Muscle of leg (tissue), 3 donors: ENCODE measurements at regions not wholly inside any gene's neighbourhood (a gene's known extent, or its start where the extent isn't known, plus 50 kb on each side); places are given as distances from the start of the nearest gene placed in this dataset.

Source experiments
- DNase-seq: peaks from one replicate; pipeline ENCODE4 v3.0.0; 2013
- H3K27ac ChIP-seq: one replicate; pipeline ENCODE4 v1.5.1; 2013; ENCODE audit warnings: mild to moderate bottlenecking, low read length, control low read depth
- H3K27me3 ChIP-seq: one replicate; pipeline ENCODE4 v1.6.1; 2013; ENCODE audit warnings: low read length; ENCODE audit not compliant: control insufficient read depth, insufficient read depth
- H3K36me3 ChIP-seq: one replicate; pipeline ENCODE4 v1.6.1; 2013; ENCODE audit warnings: low read length; ENCODE audit not compliant: control insufficient read depth, insufficient read depth
- H3K4me1 ChIP-seq: one replicate; pipeline ENCODE4 v1.6.1; 2013; ENCODE audit warnings: low read length; ENCODE audit not compliant: control insufficient read depth, insufficient read depth
- H3K4me3 ChIP-seq: one replicate; pipeline ENCODE4 v1.5.1; 2013; ENCODE audit warnings: low read length, control low read depth
- H3K9me3 ChIP-seq: replicated peaks from 2 replicates; pipeline ENCODE4 v1.6.1; 2013; ENCODE audit warnings: low read depth, low read length; ENCODE audit not compliant: control insufficient read depth
- WGBS: methylation state at CpG from one replicate; pipeline ENCODE4 v1.1.5; 2013; ENCODE audit warnings: missing lambda C conversion rate; ENCODE audit not compliant: insufficient coverage; 5-methylcytosine and 5-hydroxymethylcytosine counted together

DNA sequence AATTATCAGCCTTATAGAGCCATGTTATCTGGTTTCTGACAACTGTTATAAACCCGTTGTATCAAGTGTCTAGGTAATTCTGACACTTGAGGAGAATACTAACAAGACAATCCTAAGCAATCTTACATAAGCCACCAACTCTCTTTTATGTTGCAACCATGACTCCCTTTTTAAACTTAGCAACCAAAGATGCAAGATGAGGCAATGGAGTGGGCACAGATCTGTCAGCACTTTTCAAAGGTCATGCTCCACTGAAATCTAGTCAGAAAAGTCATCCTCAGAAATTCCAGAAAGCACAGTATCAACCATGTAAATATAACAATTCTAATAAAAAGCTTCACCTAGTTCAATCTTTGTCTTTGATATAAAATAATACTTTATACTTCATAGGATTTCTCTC, 77.0 kb upstream of the SEMA3A start:
- Histone ChIP-seq H3K27ac (no peak overlapping the region), H3K9me3 (no peaks in the 10 kb centered on the region), H3K36me3 (no peaks in the 10 kb centered on the region), H3K4me3 (no peak overlapping the region), H3K4me1 (peaks cover 3% of the 10 kb centered on the region), H3K27me3 (no peaks in the 10 kb centered on the region)
- WGBS: no CpG with 5 or more reads among the region's 1 CpG
- no peak for DNase-seq

DNA sequence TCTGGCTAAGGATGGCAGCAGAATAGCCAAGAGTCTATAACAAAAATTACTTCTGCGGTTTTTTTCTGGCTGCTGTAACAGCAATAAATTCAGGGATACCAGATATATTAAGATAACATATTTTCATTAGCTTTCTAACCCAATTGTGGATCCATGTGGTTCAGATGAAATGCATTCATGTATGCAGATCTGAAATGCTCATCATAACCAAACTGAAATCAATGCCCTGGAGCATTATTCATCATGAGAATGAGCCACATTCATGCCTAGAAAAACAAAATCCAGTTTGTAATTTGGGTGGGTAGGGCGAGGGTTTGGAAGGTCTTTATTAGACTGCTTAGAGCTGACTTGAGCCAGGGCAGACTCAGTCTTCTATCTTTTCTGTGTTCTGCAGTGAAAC, 69.8 kb upstream of the SEMA3A start:
- no peak overlapping the region for H3K4me3 ChIP-seq
- no peak overlapping the region for H3K27ac ChIP-seq
- DNase-seq: no peak
- H3K27me3 ChIP-seq: no peaks in the 10 kb centered on the region
- no peaks in the 10 kb centered on the region for H3K9me3 ChIP-seq
- H3K36me3 ChIP-seq: no peaks in the 10 kb centered on the region
- no peaks in the 10 kb centered on the region for H3K4me1 ChIP-seq
- 56% methylated on average over 1 of the region's 2 CpGs for WGBS

DNA sequence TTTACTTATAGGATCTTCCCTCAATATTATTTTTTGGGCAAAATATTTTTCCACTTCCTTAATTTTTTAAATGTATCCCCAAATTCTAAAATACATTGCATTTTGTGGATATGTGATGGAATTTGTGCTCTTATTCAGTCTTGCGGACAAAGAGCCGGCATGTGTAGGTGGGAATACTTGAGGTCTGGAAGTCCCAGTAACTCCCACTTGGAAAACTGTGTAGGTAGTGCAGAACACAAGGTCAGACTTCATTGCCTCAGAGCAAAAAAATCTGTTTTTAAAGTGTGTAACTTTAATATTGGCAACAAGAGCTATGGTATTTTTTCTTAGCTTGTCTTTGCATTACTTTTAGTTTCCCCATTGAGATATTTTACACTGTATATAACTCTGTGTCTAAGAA, 68.5 kb upstream of the SEMA3A start:
- no peaks in the 10 kb centered on the region for H3K27me3 ChIP-seq
- DNase-seq: no peak
- WGBS: 93% methylated on average over 2 of the region's 2 CpGs
- no peaks in the 10 kb centered on the region for H3K36me3 ChIP-seq
- no peaks in the 10 kb centered on the region for H3K4me1 ChIP-seq
- H3K9me3 ChIP-seq: no peaks in the 10 kb centered on the region
- no peak overlapping the region for H3K4me3 ChIP-seq
- no peak overlapping the region for H3K27ac ChIP-seq

DNA sequence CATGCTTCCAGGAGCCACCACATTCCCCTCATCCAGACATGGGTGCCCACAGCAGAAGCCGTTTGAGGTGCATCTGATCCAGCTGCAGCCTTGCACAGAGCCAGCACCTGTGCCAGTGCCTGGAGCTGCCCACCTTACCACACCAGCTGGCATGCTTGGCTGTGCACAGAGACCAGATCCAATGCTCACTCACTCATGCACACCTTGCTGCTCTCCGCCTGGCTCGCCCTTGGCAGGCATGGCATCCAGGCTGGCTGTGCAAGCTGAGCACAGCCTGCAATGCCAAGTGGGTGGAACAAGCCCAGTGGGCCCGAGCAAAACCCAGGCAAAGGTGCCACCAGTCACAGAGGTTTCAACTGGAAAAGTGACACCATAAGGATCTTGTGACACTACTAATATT, 66.9 kb upstream of the SEMA3A start:
- H3K36me3 ChIP-seq: no peaks in the 10 kb centered on the region
- no peak overlapping the region for H3K27ac ChIP-seq
- DNase-seq: no peak
- no peaks in the 10 kb centered on the region for H3K9me3 ChIP-seq
- no peak overlapping the region for H3K4me3 ChIP-seq
- WGBS: 100% methylated on average over 2 of the region's 4 CpGs
- H3K4me1 ChIP-seq: no peaks in the 10 kb centered on the region
- no peaks in the 10 kb centered on the region for H3K27me3 ChIP-seq

DNA sequence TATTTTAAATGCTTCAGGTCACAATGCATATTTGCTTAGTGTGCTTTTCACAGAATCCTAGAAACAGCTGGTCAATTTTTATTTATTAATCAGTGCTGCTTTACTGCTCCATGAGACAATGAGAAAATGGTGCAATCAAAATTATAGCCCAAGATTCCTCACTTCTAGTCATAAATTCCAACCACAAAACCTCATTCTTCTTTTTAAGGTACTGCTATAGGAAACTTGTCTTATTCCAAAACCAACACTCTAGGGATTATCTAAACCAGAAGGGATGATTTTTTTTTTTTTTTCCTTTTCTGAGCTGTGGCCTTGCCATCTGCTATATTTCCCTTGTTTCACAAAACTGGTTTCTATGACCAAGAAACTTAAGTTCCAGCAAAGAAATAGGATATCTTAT, 64.0 kb upstream of the SEMA3A start:
- DNase-seq: no peak
- H3K9me3 ChIP-seq: no peaks in the 10 kb centered on the region
- H3K27me3 ChIP-seq: no peaks in the 10 kb centered on the region

DNA sequence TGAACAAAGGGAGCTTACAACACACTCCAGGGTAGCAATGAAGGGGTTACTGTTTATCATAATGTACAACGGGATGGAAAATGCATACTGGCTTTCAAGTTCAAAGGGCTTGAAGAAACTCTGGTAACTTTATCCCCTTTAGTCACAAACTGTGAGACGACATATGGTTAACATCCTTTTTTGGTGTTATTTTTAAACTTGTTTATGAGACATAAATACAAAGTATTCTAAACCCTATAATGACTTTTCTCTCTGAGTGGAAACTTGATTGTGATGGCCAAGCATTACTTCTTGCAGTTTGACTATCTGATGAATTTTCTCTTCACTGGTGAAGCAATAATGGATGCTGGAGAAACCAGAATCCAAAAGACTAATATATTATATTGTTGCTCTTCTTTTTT, 62.0 kb upstream of the SEMA3A start:
- no peaks in the 10 kb centered on the region for H3K27me3 ChIP-seq
- WGBS: no CpG with 5 or more reads among the region's 2 CpGs
- no peaks in the 10 kb centered on the region for H3K36me3 ChIP-seq
- peak; percentile 81 for DNase-seq
- no peak overlapping the region for H3K4me3 ChIP-seq
- H3K27ac ChIP-seq: no peak overlapping the region
- H3K4me1 ChIP-seq: no peaks in the 10 kb centered on the region
- H3K9me3 ChIP-seq: no peaks in the 10 kb centered on the region

More for the DNA sequence above, 64.0 kb upstream of the SEMA3A start:
- H3K36me3 ChIP-seq: no peaks in the 10 kb centered on the region
- H3K4me3 ChIP-seq: no peak overlapping the region
- no peaks in the 10 kb centered on the region for H3K4me1 ChIP-seq
- H3K27ac ChIP-seq: no peak overlapping the region

DNA sequence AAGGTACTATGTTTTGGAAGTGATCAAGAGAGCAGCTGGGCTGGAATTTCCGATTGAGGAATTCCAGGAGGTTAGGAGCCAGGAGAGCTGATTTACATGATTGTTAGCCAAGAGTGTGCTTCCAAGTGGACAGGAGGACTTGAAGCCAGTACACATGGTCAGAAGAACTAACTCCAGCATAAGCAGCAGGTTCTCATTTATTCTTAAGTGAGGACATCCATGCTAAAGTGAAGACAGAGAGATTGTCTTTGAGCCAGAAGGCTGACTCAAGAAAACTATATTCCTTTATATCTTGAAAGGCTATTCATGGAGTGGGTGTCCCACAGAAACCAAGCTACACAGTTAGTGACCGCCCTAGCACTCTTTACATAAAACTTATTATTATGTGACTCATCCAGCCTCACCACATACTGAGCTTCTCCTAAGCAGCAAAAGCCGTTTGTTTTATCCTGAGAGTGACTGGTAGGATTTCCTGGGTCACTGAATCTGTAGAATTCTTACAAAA, 56.7 kb upstream of the SEMA3A start:
- H3K27ac ChIP-seq: no peak overlapping the region
- no peak overlapping the region for H3K4me3 ChIP-seq
- H3K27me3 ChIP-seq: no peaks in the 10 kb centered on the region
- DNase-seq: peak; percentile 96
- H3K4me1 ChIP-seq: peaks cover 2% of the 10 kb centered on the region
- 0% methylated on average over 1 of the region's 3 CpGs for WGBS
- no peaks in the 10 kb centered on the region for H3K36me3 ChIP-seq
- no peaks in the 10 kb centered on the region for H3K9me3 ChIP-seq

DNA sequence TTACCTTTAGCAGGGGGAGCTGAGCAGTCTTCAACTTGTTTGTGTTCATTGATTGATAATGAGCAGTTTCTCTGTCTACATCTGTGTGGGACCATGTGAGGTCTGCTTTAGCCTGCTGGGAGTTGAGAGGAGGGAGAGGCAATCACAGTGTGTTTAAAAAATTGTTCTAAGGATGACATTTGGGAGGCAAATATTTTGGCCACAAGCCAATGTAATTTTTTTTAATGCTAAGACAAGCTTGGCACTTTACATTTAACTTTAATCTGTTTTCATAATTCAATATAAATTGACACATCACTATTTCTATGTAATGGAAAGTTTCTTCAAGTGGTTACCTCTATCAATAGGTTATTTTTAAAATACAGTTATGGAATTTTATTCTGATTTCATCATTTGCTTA, 55.9 kb upstream of the SEMA3A start:
- no peak overlapping the region for H3K4me3 ChIP-seq

DNA sequence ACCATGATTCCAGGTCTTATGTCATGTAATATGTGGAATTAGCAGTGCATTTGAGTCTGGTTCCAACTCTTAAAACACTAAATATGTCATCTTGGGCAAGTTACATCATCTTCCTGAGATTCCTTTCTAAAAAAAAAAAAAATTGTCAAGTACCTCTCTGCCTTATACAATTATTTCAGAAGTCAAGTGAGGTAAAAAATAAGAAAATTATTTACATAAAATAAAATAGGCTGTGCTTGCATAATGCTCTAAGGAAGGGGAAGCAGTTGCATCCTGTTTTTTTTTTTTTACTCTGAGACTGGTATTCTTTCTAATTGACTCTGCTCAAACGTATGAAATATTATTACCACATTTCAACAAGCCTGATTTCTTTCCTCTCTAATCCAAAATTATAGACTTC, 55.1 kb upstream of the SEMA3A start:
- Histone ChIP-seq H3K36me3 (no peaks in the 10 kb centered on the region), H3K27me3 (no peaks in the 10 kb centered on the region), H3K27ac (no peak overlapping the region), H3K9me3 (peaks cover 8% of the 10 kb centered on the region), H3K4me1 (peaks cover 2% of the 10 kb centered on the region), H3K4me3 (no peak overlapping the region)
- WGBS: no CpG with 5 or more reads among the region's 1 CpG
- peak; percentile 28 for DNase-seq

More for the DNA sequence above, 55.9 kb upstream of the SEMA3A start:
- Histone ChIP-seq H3K27ac (no peak overlapping the region), H3K4me1 (peaks cover 2% of the 10 kb centered on the region), H3K27me3 (no peaks in the 10 kb centered on the region), H3K36me3 (no peaks in the 10 kb centered on the region), H3K9me3 (peaks cover 6% of the 10 kb centered on the region)
- DNase-seq: peak; percentile 41

DNA sequence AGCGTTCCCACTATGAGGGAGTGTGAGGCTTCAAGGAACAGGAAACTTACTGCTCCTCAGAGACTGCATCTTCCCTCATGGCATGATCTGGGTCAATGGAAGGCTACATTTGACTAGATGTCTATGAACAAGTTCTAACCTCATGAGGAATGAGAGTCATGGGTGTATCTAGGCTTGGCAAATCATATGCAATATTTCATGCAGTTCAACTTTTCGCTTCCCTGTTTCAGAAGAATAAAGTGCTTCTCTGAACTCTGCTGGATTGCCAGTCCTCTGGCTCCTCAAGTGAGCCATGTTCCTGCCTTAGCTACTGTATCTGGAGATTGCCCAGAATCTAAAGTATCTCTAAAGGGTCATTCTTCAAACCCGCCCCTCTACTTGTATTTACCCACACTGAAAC, 54.3 kb upstream of the SEMA3A start:
- Histone ChIP-seq H3K4me3 (no peak overlapping the region), H3K4me1 (peaks cover 2% of the 10 kb centered on the region), H3K27me3 (no peaks in the 10 kb centered on the region), H3K36me3 (no peaks in the 10 kb centered on the region), H3K9me3 (peaks cover 12% of the 10 kb centered on the region), H3K27ac (peak overlapping the region; percentile 15)
- 82% methylated on average over 1 of the region's 3 CpGs for WGBS
- DNase-seq: peak; percentile 40

DNA sequence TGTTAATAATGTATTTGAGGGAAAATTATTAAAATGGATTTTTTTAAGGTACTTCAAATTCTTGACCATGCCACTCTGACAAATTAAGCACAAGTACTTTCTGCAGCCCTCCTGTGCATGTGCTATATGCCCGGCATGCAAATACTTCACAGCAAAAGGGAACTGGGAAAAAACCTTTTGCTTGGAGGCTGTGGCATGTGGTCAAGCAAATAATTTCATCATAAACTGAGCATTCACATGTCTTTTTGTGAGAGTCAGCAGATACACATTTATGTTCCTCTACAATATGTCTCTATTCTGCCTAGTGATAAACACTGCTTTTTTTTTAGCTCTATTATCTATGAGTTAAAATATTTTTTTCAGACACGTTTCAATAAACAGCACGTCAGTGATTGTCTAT, 53.7 kb upstream of the SEMA3A start:
- Histone ChIP-seq H3K36me3 (no peaks in the 10 kb centered on the region), H3K27me3 (no peaks in the 10 kb centered on the region), H3K27ac (peak overlapping the region; percentile 22), H3K4me3 (no peak overlapping the region), H3K9me3 (peaks cover 12% of the 10 kb centered on the region), H3K4me1 (peaks cover 2% of the 10 kb centered on the region)
- WGBS: no CpG with 5 or more reads among the region's 3 CpGs
- DNase-seq: peak; percentile 74
